Glomerular visceral epithelial cell (primary cell): ENCODE measurements at regions not wholly inside any gene's neighbourhood (a gene's known extent, or its start where the extent isn't known, plus 50 kb on each side); places are given as distances from the start of the nearest gene placed in this dataset.
A peak's percentile ranks its signal among the peaks of the same experiment; 100 is the strongest.

Experiments used
- DNase-seq: peaks from one replicate; pipeline ENCODE4 v3.0.0-alpha.2; 2016; ENCODE audit errors: extremely low spot score

- no peak for DNase-seq
Observed at GRCh38 chr2:240226672-240227537, 86.4 kb upstream of the OTOS start.

GRCh38 chr2:240227538-240228428, 87.3 kb upstream of the OTOS start:
- DNase-seq: no peak

GRCh38 chr2:240229005-240229404, 88.5 kb upstream of the OTOS start:
- no peak for DNase-seq

- DNase-seq: peak; percentile 57
Observed at GRCh38 chr2:240229603-240230235, 89.3 kb upstream of the OTOS start.

- no peak for DNase-seq
Observed at GRCh38 chr2:240230291-240230931, 90.0 kb upstream of the OTOS start.

GRCh38 chr2:240231838-240232244, 91.4 kb upstream of the OTOS start:
- DNase-seq: no peak

GRCh38 chr2:240232264-240232915, 91.9 kb upstream of the OTOS start:
- no peak for DNase-seq

- DNase-seq: peak; percentile 77
Observed at GRCh38 chr2:240232961-240233884, 92.8 kb upstream of the OTOS start.

- DNase-seq: no peak
Observed at GRCh38 chr2:240233885-240234502, 93.5 kb upstream of the OTOS start.

- peak; percentile 72 for DNase-seq
Observed at GRCh38 chr2:240234503-240234951, 94.1 kb upstream of the OTOS start.

GRCh38 chr2:240235149-240235803, 94.8 kb upstream of the OTOS start:
- no peak for DNase-seq

GRCh38 chr2:240235811-240236210, 95.4 kb upstream of the OTOS start:
- DNase-seq: no peak

- DNase-seq: no peak
Observed at GRCh38 chr2:240236217-240237111, 96.0 kb upstream of the OTOS start.

GRCh38 chr2:240237609-240238174, 97.2 kb upstream of the OTOS start:
- DNase-seq: peak; percentile 34

- DNase-seq: no peak
Observed at GRCh38 chr2:240238201-240238600, 97.7 kb upstream of the OTOS start.

GRCh38 chr2:240238786-240239185, 98.3 kb upstream of the OTOS start:
- no peak for DNase-seq

- DNase-seq: no peak
Observed at GRCh38 chr2:240239325-240239724, 98.9 kb upstream of the OTOS start.
